SK-N-SH (cell line): ENCODE measurements at regions not wholly inside any gene's neighbourhood (a gene's known extent, or its start where the extent isn't known, plus 50 kb on each side); places are given as distances from the start of the nearest gene placed in this dataset.

Source experiments
- CTCF ChIP-seq: fragments of 200-600 bp; sonication (generic); IDR thresholded peaks from 2 replicates; pipeline ENCODE4 v1.6.1; 2017; ENCODE audit warnings: antibody characterized with exemption, mild to moderate bottlenecking, moderate library complexity
- EP300 ChIP-seq, 2 experiments: IDR thresholded peaks; 2 replicates each; pipeline versions ENCODE4 v1.4.0 to v1.6.1; 2012; ENCODE audit warnings: borderline replicate concordance in 1 of 2, low read depth in 1 of 2, low read length in 1 of 2
- EZH2phosphoT487 ChIP-seq: fragments of 200-600 bp; sonication (generic); IDR thresholded peaks from 2 replicates; pipeline ENCODE4 v1.6.1; 2017; ENCODE audit warnings: low read depth, mixed run types, mild to moderate bottlenecking, antibody characterized with exemption, moderate library complexity, borderline replicate concordance
- GABPA ChIP-seq: IDR thresholded peaks from 2 replicates; pipeline ENCODE4 v1.4.0; 2012; ENCODE audit warnings: low read depth, mild to moderate bottlenecking
- GATA2 ChIP-seq: sonication (generic); formaldehyde crosslinking; IDR thresholded peaks from 2 replicates; pipeline ENCODE4 v1.5.0; 2020; ENCODE audit warnings: mild to moderate bottlenecking, missing genetic modification reagents
- MAX ChIP-seq: IDR thresholded peaks from 2 replicates; pipeline ENCODE4 v1.4.0; 2012; ENCODE audit warnings: low read depth
- POLR2AphosphoS5 ChIP-seq: IDR thresholded peaks from 2 replicates; pipeline ENCODE4 v1.6.1; 2012; ENCODE audit warnings: low read depth, low read length
- RAD21 ChIP-seq: IDR thresholded peaks from 2 replicates; pipeline ENCODE4 v1.6.1; 2012; ENCODE audit warnings: mild to moderate bottlenecking, low read length
- REST ChIP-seq: IDR thresholded peaks from 2 replicates; pipeline ENCODE4 v1.6.1; 2012; ENCODE audit warnings: mild to moderate bottlenecking, low read depth, low read length, moderate library complexity
- TEAD4 ChIP-seq: IDR thresholded peaks from 2 replicates; pipeline ENCODE4 v1.4.0; 2012; ENCODE audit warnings: mild to moderate bottlenecking, borderline replicate concordance; ENCODE audit not compliant: insufficient read depth
- YY1 ChIP-seq: IDR thresholded peaks from 2 replicates; pipeline ENCODE4 v1.4.0; 2012; ENCODE audit warnings: low read depth, mild to moderate bottlenecking
- ZBTB33 ChIP-seq: IDR thresholded peaks from 2 replicates; pipeline ENCODE4 v1.4.0; 2012; ENCODE audit warnings: low read depth, borderline replicate concordance

GRCh38 chr11:103537904-103538502 is 428.8 kb downstream of the DYNC2H1 start:
- TF ChIP-seq CTCF = peak; percentile 85
- TF ChIP-seq TEAD4 = no peak
- no peak for TF ChIP-seq POLR2AphosphoS5
- peak in 1 of 2 experiments; percentile 24; a peak in 1 of 4 replicates for TF ChIP-seq EP300 (IDR thresholded peaks at IDR 0.05; ENCODE audit: borderline replicate concordance in 1 of 2, low read depth in 1 of 2, low read length in 1 of 2)
- no peak for TF ChIP-seq ZBTB33
- no peak for TF ChIP-seq REST
- TF ChIP-seq GABPA = no peak
- TF ChIP-seq MAX = no peak
- peak; percentile 65 for TF ChIP-seq RAD21
- no peak for TF ChIP-seq YY1
- TF ChIP-seq EZH2phosphoT487 = no peak
- TF ChIP-seq GATA2 (CRISPR knock-in tag) = no peak
